SK-N-SH treated with all-trans-retinoic acid at 6 μM for 48 hours (cell line): ENCODE measurements at regions not wholly inside any gene's neighbourhood (a gene's known extent, or its start where the extent isn't known, plus 50 kb on each side); places are given as distances from the start of the nearest gene placed in this dataset.

Source experiments
- ATAC-seq: fragments of 200-7000 bp; cut with Tn5 transposase; 3 replicates; pipeline ENCODE4 v1.9.1; 2020; ENCODE audit warnings: mild to moderate bottlenecking, moderate library complexity
- BACH2 ChIP-seq: fragments of 250-450 bp; sonication (Bioruptor Pico); IDR thresholded peaks from 2 replicates; pipeline ENCODE4 v1.9.0; 2021; ENCODE audit warnings: mild to moderate bottlenecking, borderline replicate concordance
- CREB5 ChIP-seq: fragments of 250-450 bp; sonication (Bioruptor Pico); IDR thresholded peaks from 2 replicates; pipeline ENCODE4 v1.5.1; 2020; ENCODE audit warnings: low read depth, mild to moderate bottlenecking, moderate library complexity
- CSDC2 ChIP-seq: fragments of 250-450 bp; sonication (Bioruptor Pico); IDR thresholded peaks from 2 replicates; pipeline ENCODE4 v1.5.0; 2020; ENCODE audit warnings: mild to moderate bottlenecking, moderate library complexity
- ESRRG ChIP-seq: fragments of 250-450 bp; sonication (Bioruptor Pico); IDR thresholded peaks from 2 replicates; pipeline ENCODE4 v1.6.1; 2021; ENCODE audit warnings: mild to moderate bottlenecking
- GLIS3 ChIP-seq: fragments of 250-450 bp; sonication (Bioruptor Pico); IDR thresholded peaks from 2 replicates; pipeline ENCODE4 v1.5.0; 2020; ENCODE audit warnings: mild to moderate bottlenecking, moderate library complexity
- ISL1 ChIP-seq: fragments of 250-450 bp; sonication (Bioruptor Pico); IDR thresholded peaks from 2 replicates; pipeline ENCODE4 v2.1.2; 2022; ENCODE audit warnings: mild to moderate bottlenecking, moderate library complexity
- OSR1 ChIP-seq: fragments of 250-450 bp; sonication (Bioruptor Pico); IDR thresholded peaks from 2 replicates; pipeline ENCODE4 v1.8.0; 2022; ENCODE audit warnings: moderate library complexity, mild to moderate bottlenecking, inconsistent platforms
- PATZ1 ChIP-seq: fragments of 250-450 bp; sonication (Bioruptor Pico); IDR thresholded peaks from 2 replicates; pipeline ENCODE4 v1.8.0; 2020; ENCODE audit warnings: mild to moderate bottlenecking, moderate library complexity, borderline replicate concordance
- RARB ChIP-seq: fragments of 250-450 bp; sonication (Bioruptor Pico); IDR thresholded peaks from 2 replicates; pipeline ENCODE4 v1.8.0; 2021; ENCODE audit warnings: mild to moderate bottlenecking, moderate library complexity
- TOX ChIP-seq: fragments of 250-450 bp; sonication (Bioruptor Pico); IDR thresholded peaks from 2 replicates; pipeline ENCODE4 v1.8.0; 2021; ENCODE audit warnings: mild to moderate bottlenecking, moderate library complexity, borderline replicate concordance
- TSHZ2 ChIP-seq: fragments of 250-450 bp; sonication (Bioruptor Pico); IDR thresholded peaks from 2 replicates; pipeline ENCODE4 v1.5.0; 2020; ENCODE audit warnings: mild to moderate bottlenecking, moderate library complexity
- ZC3H10 ChIP-seq: fragments of 250-450 bp; sonication (Bioruptor Pico); IDR thresholded peaks from 2 replicates; pipeline ENCODE4 v1.5.1; 2021; ENCODE audit warnings: mild to moderate bottlenecking, moderate library complexity
- ZFP3 ChIP-seq: fragments of 250-450 bp; sonication (Bioruptor Pico); IDR thresholded peaks from 2 replicates; pipeline ENCODE4 v1.5.0; 2020; ENCODE audit warnings: mild to moderate bottlenecking, moderate library complexity
- ZFP30 ChIP-seq: fragments of 450-650 bp; formaldehyde crosslinking; IDR thresholded peaks from 2 replicates; pipeline ENCODE4 v1.5.0; 2022; ENCODE audit warnings: mild to moderate bottlenecking, moderate library complexity
- ZNF565 ChIP-seq: fragments of 450-650 bp; formaldehyde crosslinking; conservative IDR thresholded peaks from 2 replicates; pipeline ENCODE4 v1.5.0; 2020; ENCODE audit warnings: low read depth, mild to moderate bottlenecking, moderate library complexity
- ZNF70 ChIP-seq: fragments of 450-650 bp; formaldehyde crosslinking; IDR thresholded peaks from 2 replicates; pipeline ENCODE4 v1.5.0; 2020; ENCODE audit warnings: mild to moderate bottlenecking, moderate library complexity
- ZNF8 ChIP-seq: fragments of 450-650 bp; formaldehyde crosslinking; IDR thresholded peaks from 2 replicates; pipeline ENCODE4 v1.5.0; 2020; ENCODE audit warnings: mild to moderate bottlenecking, moderate library complexity

- TF ChIP-seq TSHZ2 (CRISPR knock-in tag): no peak
- TF ChIP-seq ZFP3 (CRISPR knock-in tag): no peak
- no peak for TF ChIP-seq ESRRG (CRISPR knock-in tag)
- no peak for TF ChIP-seq CREB5 (CRISPR knock-in tag)
- no peak for TF ChIP-seq ZFP30 (CRISPR knock-in tag)
- TF ChIP-seq ZNF565 (CRISPR knock-in tag): no peak
- TF ChIP-seq ISL1: peak; percentile 37
- ATAC-seq: no peak
Measured at GRCh38 chr18:67932271-67932670, 415.8 kb upstream of the DSEL start.

- TF ChIP-seq ZC3H10 (no peak), TOX (0 out of 2 replicates have a peak, but pooled peaks have one; percentile 59), ESRRG (CRISPR knock-in tag) (no peak), TSHZ2 (CRISPR knock-in tag) (no peak), ISL1 (peak; percentile 69), CREB5 (CRISPR knock-in tag) (no peak), RARB (CRISPR knock-in tag) (no peak)
- TF ChIP-seq, all 23 proteins: peak for 2
- ATAC-seq: peak; percentile 72
Measured at GRCh38 chr18:67926929-67927864, 410.7 kb upstream of the DSEL start.

- no peak for ATAC-seq
- TF ChIP-seq ZFP30 (CRISPR knock-in tag) (no peak), ZNF70 (CRISPR knock-in tag) (no peak), PATZ1 (no peak), ZFP3 (CRISPR knock-in tag) (no peak), OSR1 (CRISPR knock-in tag) (no peak), ISL1 (no peak), BACH2 (CRISPR knock-in tag) (no peak), ZC3H10 (no peak), ZNF8 (CRISPR knock-in tag) (no peak), ZNF565 (CRISPR knock-in tag) (no peak), TSHZ2 (CRISPR knock-in tag) (no peak), GLIS3 (CRISPR knock-in tag) (no peak), CSDC2 (no peak)
Measured at GRCh38 chr18:67924656-67925055, 408.1 kb upstream of the DSEL start.
